ENCODE measurements at regions not wholly inside any gene's neighbourhood (a gene's known extent, or its start where the extent isn't known, plus 50 kb on each side); places are given as distances from the start of the nearest gene placed in this dataset.

- TF ChIP-seq TAF1 (CRISPR knock-in tag; IDR thresholded peaks at IDR 0.05) (no peak), NBN (conservative IDR thresholded peaks at IDR 0.05) (no peak), SMYD3 (CRISPR knock-in tag; IDR thresholded peaks at IDR 0.05) (no peak), RAD21 (CRISPR knock-in tag; IDR thresholded peaks at IDR 0.05) (no peak), TIGD3 (CRISPR knock-in tag; IDR thresholded peaks at IDR 0.05; ENCODE audit: borderline replicate concordance) (no peak), KAT7 (CRISPR knock-in tag; IDR thresholded peaks at IDR 0.05; ENCODE audit: borderline replicate concordance) (no peak), REST (IDR thresholded peaks at IDR 0.05; ENCODE audit: borderline replicate concordance in 1 of 2, low read depth in 1 of 2, low read length in 2 of 2) (no peak), RAD51 (IDR thresholded peaks at IDR 0.05; ENCODE audit: borderline replicate concordance) (no peak), BCL3 (CRISPR knock-in tag; IDR thresholded peaks at IDR 0.05) (no peak), POLR2A (IDR thresholded peaks at IDR 0.05; ENCODE audit: insufficient read depth in 1 of 2, low read depth in 2 of 2, low read length in 2 of 2) (no peak)
Measured at GRCh38 chr4:121462660-121463261, 81.9 kb upstream of the QRFPR start.
